ENCODE measurements at regions not wholly inside any gene's neighbourhood (a gene's known extent, or its start where the extent isn't known, plus 50 kb on each side); places are given as distances from the start of the nearest gene placed in this dataset.
A peak's percentile ranks its signal among the peaks of the same experiment; 100 is the strongest.
"Not testable (repeated sequence)": the region's sequence is repeated elsewhere in the genome, so short reads cannot be mapped to it uniquely, and the experiment has no call there.

- TF ChIP-seq, protein P1, sequence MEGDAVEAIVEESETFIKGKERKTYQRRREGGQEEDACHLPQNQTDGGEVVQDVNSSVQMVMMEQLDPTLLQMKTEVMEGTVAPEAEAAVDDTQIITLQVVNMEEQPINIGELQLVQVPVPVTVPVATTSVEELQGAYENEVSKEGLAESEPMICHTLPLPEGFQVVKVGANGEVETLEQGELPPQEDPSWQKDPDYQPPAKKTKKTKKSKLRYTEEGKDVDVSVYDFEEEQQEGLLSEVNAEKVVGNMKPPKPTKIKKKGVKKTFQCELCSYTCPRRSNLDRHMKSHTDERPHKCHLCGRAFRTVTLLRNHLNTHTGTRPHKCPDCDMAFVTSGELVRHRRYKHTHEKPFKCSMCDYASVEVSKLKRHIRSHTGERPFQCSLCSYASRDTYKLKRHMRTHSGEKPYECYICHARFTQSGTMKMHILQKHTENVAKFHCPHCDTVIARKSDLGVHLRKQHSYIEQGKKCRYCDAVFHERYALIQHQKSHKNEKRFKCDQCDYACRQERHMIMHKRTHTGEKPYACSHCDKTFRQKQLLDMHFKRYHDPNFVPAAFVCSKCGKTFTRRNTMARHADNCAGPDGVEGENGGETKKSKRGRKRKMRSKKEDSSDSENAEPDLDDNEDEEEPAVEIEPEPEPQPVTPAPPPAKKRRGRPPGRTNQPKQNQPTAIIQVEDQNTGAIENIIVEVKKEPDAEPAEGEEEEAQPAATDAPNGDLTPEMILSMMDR (IDR thresholded peaks at IDR 0.05), result no peak
- Histone ChIP-seq H3K27ac (no peak overlapping the region), H3K4me3 (no peak overlapping the region), H3K27me3 (ENCODE audit: low read depth) (no peaks in the 10 kb centered on the region), H3K9me3 (peaks cover 10% of the 10 kb centered on the region), H3K4me1 (peaks cover 1% of the 10 kb centered on the region), H3K36me3 (no peaks in the 10 kb centered on the region)
- no peak for DNase-seq
- ATAC-seq, result no peak
- intact Hi-C loops (cut with DNase I), result no loop called here
These were observed 232.0 kb downstream of the RAP2B start for GRCh38 chr3:153394017-153394416.

DNA sequence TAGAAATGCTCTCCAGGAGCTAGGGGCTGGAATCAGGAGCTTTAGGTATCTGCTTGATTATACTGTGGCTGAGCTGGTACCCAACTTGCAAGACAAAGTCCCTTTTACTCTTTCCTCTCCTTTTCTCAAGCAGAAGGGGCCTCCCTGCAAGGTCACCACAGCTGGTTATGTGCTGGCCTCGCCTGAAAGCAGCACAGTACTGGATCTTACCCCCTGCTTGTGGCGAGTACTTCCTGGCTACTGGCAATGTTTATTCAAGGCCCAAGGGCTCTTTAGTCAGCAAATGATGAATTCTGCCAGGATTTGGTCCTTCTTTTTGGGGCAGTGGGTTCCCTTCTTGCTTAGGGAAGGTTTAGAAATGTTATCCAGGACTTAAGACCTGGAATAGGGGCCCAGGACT is 234.6 kb downstream of the RAP2B start:
- Histone ChIP-seq H3K36me3 (no peaks in the 10 kb centered on the region), H3K9me3 (peaks cover 10% of the 10 kb centered on the region), H3K4me1 (peaks cover 19% of the 10 kb centered on the region), H3K4me3 (no peak overlapping the region), H3K27ac (no peak overlapping the region), H3K27me3 (ENCODE audit: low read depth) (no peaks in the 10 kb centered on the region)
- TF ChIP-seq, protein P1 (IDR thresholded peaks at IDR 0.05), result no peak
- DNase-seq (no peak), ATAC-seq (peak in 1 of 2 donors; percentile 42)
- intact Hi-C loops (cut with DNase I), result no loop called here

DNA sequence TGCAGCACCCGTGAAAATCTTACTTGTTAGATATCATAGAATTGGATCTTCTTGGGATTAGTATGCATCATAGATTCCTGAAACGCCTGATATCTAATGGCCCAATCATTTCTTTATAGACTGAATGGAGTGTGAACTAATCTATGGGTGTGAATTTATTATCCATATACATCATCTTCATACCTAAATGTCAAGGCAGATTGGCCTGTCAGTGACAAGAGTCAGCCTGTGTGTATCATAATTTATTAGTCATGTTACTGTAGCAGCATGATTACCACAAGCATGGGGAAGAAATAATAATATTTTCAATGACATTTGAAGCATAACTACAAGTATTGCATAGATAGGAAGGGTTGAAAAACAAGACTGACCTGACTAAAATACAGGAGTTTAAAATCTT is 235.8 kb downstream of the RAP2B start:
- DNase-seq, result no peak
- H3K27ac ChIP-seq, result no peak overlapping the region
- no peaks in the 10 kb centered on the region for H3K27me3 ChIP-seq (ENCODE audit: low read depth)
- ATAC-seq, result no peak
- intact Hi-C loops (cut with DNase I), result no loop called here
- TF ChIP-seq, protein P1 (IDR thresholded peaks at IDR 0.05), result no peak
- H3K4me3 ChIP-seq, result no peak overlapping the region
- peaks cover 10% of the 10 kb centered on the region for H3K9me3 ChIP-seq
- peaks cover 19% of the 10 kb centered on the region for H3K4me1 ChIP-seq
- H3K36me3 ChIP-seq, result no peaks in the 10 kb centered on the region

DNA sequence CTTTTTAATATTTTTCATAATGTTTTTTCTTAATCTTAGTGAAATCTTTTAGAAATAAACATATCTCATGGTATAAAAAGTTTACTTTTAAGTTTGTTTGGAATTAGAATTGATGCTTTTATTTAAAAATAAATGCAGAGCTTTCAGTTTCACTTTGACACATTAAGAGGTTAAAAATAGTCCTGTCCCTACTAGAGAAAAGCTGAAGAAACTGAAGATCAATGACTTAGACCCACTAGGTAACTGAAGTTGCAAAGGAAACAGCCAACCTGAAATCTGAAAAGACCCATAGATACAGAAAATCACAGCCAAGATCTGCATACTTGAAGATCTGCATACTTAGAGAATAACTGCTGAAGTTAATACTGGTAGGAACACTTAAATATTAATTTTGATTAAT is 237.6 kb downstream of the RAP2B start:
- ATAC-seq (no peak), DNase-seq (no peak)
- no peaks in the 10 kb centered on the region for H3K36me3 ChIP-seq
- H3K27ac ChIP-seq, result no peak overlapping the region
- intact Hi-C loops (cut with DNase I), result no loop called here
- no peaks in the 10 kb centered on the region for H3K27me3 ChIP-seq (ENCODE audit: low read depth)
- TF ChIP-seq, protein P1 (IDR thresholded peaks at IDR 0.05), result no peak
- no peak overlapping the region for H3K4me3 ChIP-seq
- peaks cover 19% of the 10 kb centered on the region for H3K4me1 ChIP-seq
- H3K9me3 ChIP-seq, result no peaks in the 10 kb centered on the region

DNA sequence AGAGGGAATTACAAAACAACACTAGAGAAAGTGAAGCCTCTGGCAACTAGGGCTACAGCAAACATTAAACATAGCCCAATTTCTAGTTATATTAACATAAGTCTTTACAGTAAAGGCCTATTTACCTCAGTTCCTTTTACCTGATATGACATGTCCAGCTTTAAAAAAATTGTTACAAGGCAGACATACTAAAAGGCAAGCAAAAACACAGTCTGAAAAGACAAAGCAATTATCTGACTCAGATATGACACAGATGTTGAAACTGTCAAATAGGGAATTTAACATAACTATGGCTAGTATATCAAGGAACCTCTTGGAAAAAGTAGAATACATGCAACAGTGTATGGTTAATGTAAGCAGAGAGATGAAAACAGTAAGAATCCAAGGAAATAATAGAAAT is 238.6 kb downstream of the RAP2B start:
- no peak overlapping the region for H3K4me3 ChIP-seq
- no peaks in the 10 kb centered on the region for H3K27me3 ChIP-seq (ENCODE audit: low read depth)
- peak in 1 of 2 donors; percentile 61 for ATAC-seq
- no peak overlapping the region for H3K27ac ChIP-seq
- TF ChIP-seq, protein P1 (IDR thresholded peaks at IDR 0.05), result no peak
- H3K36me3 ChIP-seq, result no peaks in the 10 kb centered on the region
- H3K9me3 ChIP-seq, result no peaks in the 10 kb centered on the region
- intact Hi-C loops (cut with DNase I), result no loop called here
- H3K4me1 ChIP-seq, result peaks cover 19% of the 10 kb centered on the region
- DNase-seq, result no peak

GRCh38 chr3:153404157-153404556 is 242.1 kb downstream of the RAP2B start:
- DNase-seq (no peak), ATAC-seq (no peak)
- Histone ChIP-seq H3K4me3 (no peak overlapping the region), H3K36me3 (no peaks in the 10 kb centered on the region), H3K4me1 (peaks cover 16% of the 10 kb centered on the region), H3K9me3 (no peaks in the 10 kb centered on the region), H3K27ac (no peak overlapping the region), H3K27me3 (ENCODE audit: low read depth) (no peaks in the 10 kb centered on the region)
- intact Hi-C loops (cut with DNase I), result no loop called here
- TF ChIP-seq, protein P1 (IDR thresholded peaks at IDR 0.05), result no peak

DNA sequence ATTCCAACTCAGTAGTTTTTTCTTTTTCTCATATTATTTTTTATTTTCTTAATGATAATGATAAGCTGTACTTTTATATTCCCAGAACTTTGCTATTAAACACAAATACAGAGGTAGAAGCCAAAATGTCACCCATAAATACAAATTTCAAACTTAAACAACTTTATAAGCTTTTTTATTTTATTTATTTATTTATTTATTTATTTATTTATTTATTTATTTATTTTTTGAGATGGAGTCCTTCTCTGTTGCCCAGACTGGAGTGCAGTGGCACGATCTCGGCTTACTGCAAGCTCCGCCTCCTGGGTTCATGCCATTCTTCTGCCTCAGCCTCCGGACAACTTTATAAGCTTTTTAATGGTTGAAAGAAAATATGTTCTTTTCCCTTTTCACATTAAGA is 243.3 kb downstream of the RAP2B start:
- H3K9me3 ChIP-seq; intact Hi-C loops (cut with DNase I); ATAC-seq; H3K4me1 ChIP-seq; H3K27me3 ChIP-seq (ENCODE audit: low read depth); DNase-seq; H3K36me3 ChIP-seq; H3K4me3 ChIP-seq; H3K27ac ChIP-seq: not testable (repeated sequence)
